Psoas muscle (tissue), 7 donors: ENCODE measurements at regions not wholly inside any gene's neighbourhood (a gene's known extent, or its start where the extent isn't known, plus 50 kb on each side); places are given as distances from the start of the nearest gene placed in this dataset.

Experiments
- ATAC-seq, 4 donors: fragments of 200-7000 bp; cut with Tn5 transposase; one replicate each; pipeline ENCODE4 v1.9.1; 2020; ENCODE audit warnings: moderate library complexity in 3 of 4, mild to moderate bottlenecking in 2 of 4
- DNase-seq, 2 donors: peaks; one replicate each; pipeline ENCODE4 v3.0.0-alpha.2; 2020
- H3K27ac ChIP-seq: fragments of 200-600 bp; one replicate; pipeline ENCODE4 v1.8.0; 2022
- H3K27me3 ChIP-seq, 3 donors: fragments of 200-600 bp in 1 of 3; one replicate each; pipeline versions ENCODE4 v1.6.1 to v1.8.0; 2013 to 2022; ENCODE audit warnings: low read length in 2 of 3, mild to moderate bottlenecking in 2 of 3, moderate library complexity in 1 of 3; ENCODE audit not compliant: insufficient read depth in 3 of 3
- H3K36me3 ChIP-seq, 2 donors: fragments of 200-600 bp in 1 of 2; one replicate each; pipeline versions ENCODE4 v1.6.1 to v1.8.0; 2013 to 2022; ENCODE audit warnings: low read depth in 1 of 2, mild to moderate bottlenecking in 1 of 2, moderate library complexity in 1 of 2; ENCODE audit not compliant: insufficient read depth in 1 of 2
- H3K4me1 ChIP-seq: fragments of 200-600 bp; one replicate; pipeline ENCODE4 v1.8.0; 2022
- H3K4me3 ChIP-seq: fragments of 200-600 bp; one replicate; pipeline ENCODE4 v1.8.0; 2022; ENCODE audit warnings: mild to moderate bottlenecking
- H3K9me3 ChIP-seq: fragments of 200-600 bp; one replicate; pipeline ENCODE4 v1.8.0; 2022
- WGBS, 3 donors: extraction: QIAGEN DNeasy Blood & Tissue Kit; methylation state at CpG; one replicate each; pipeline versions ENCODE4 v1.1.6 to v1.1.7; 2013; 5-methylcytosine and 5-hydroxymethylcytosine counted together
- intact Hi-C, 2 donors: fragments of 100-400 bp; cut with DNase I; formaldehyde crosslinking; loops; one replicate each; pipeline versions ENCODE4 v1.11.0 to v1.14.2; 2022
- TF ChIP-seq, protein P1 (sequence below): fragments of 200-600 bp; IDR thresholded peaks from one replicate; pipeline ENCODE4 v1.8.0; 2022; ENCODE audit warnings: antibody characterized with exemption
- donor health status: healthy with polysubstance abuse.
- donor health status: DM: no; HTN: no; CAD: no; lungs with moderate emphysema.
- donor health status: Bipolar disorder and iron deficiency.
- donor health status: healthy.
- donor health status: DM: yes; HTN: yes; CAD: no.
- donor health status: DM: no; HTN: no; CAD: no.
- donor health status: DM: yes; HTN: yes; CAD: no.

DNA sequence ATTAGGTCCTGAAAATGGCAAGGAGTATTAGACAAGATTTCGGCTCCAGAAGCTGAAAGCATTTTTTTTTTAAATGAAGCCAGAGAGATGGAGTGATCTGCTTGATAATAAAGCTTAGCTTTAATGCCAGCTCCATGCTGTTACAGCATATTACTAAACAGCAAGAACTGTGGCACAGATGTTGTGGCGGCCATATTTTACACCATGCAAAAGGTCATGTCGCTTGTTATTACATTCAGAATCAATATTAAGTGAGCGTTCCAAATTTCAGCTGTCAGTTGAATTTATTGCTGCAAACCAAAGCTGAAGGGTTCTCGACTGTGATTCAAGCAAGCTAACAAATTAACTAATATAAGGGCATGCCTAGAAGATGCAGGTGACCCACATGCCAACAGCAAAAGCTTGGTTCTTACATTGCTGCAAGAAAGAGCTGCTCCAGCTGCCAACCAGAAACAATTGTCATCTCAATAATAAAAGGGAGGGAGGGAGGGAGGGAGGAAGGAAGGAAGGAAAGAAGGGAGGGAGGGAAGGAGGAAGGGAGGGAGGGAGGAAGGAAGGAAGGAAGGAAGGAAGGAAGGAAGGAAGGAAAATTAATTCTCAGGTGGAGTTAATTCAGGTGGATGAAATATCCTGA, 517.7 kb upstream of the WWC1 start:
- H3K36me3 ChIP-seq = no peaks in the 10 kb centered on the region
- ATAC-seq (no peak), DNase-seq (no peak)
- H3K4me1 ChIP-seq = no peaks in the 10 kb centered on the region
- TF ChIP-seq, protein P1, sequence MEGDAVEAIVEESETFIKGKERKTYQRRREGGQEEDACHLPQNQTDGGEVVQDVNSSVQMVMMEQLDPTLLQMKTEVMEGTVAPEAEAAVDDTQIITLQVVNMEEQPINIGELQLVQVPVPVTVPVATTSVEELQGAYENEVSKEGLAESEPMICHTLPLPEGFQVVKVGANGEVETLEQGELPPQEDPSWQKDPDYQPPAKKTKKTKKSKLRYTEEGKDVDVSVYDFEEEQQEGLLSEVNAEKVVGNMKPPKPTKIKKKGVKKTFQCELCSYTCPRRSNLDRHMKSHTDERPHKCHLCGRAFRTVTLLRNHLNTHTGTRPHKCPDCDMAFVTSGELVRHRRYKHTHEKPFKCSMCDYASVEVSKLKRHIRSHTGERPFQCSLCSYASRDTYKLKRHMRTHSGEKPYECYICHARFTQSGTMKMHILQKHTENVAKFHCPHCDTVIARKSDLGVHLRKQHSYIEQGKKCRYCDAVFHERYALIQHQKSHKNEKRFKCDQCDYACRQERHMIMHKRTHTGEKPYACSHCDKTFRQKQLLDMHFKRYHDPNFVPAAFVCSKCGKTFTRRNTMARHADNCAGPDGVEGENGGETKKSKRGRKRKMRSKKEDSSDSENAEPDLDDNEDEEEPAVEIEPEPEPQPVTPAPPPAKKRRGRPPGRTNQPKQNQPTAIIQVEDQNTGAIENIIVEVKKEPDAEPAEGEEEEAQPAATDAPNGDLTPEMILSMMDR = no peak
- 31 to 49% (median 34%) methylated on average over 5 of the region's 5 CpGs for WGBS, 3 donors
- no peak overlapping the region for H3K27ac ChIP-seq
- no peak overlapping the region for H3K4me3 ChIP-seq
- H3K27me3 ChIP-seq = no peaks in the 10 kb centered on the region
- intact Hi-C loops = no loop called here
- no peaks in the 10 kb centered on the region for H3K9me3 ChIP-seq

DNA sequence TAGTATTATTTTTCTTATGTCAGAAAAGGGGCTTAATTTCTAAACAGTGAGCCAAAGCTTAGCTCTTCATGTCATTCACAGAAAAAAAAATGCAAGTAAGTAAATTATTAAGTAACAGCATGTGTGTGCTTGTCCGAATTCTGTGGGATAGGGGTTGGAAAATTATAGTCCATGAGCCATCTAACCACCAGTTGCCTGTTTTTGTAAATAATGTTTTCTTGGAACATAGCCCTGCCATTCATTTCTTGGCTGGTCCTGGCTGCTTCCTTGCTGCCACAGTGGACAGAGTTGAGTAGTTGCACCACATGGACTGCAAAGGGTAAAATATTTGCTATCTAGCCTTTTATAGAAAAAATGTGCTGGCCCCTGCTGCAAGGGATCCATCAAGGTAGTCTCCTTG, 513.7 kb upstream of the WWC1 start:
- no peaks in the 10 kb centered on the region for H3K27me3 ChIP-seq
- H3K27ac ChIP-seq = no peak overlapping the region
- no peak overlapping the region for H3K4me3 ChIP-seq
- no peaks in the 10 kb centered on the region for H3K4me1 ChIP-seq
- ATAC-seq (no peak), DNase-seq (no peak)
- no peaks in the 10 kb centered on the region for H3K9me3 ChIP-seq
- H3K36me3 ChIP-seq = no peaks in the 10 kb centered on the region
- intact Hi-C loops = no loop called here
- TF ChIP-seq, protein P1 = no peak
- WGBS, 3 donors = 24 to 58% (median 42%) methylated on average over 1 of the region's 1 CpG

DNA sequence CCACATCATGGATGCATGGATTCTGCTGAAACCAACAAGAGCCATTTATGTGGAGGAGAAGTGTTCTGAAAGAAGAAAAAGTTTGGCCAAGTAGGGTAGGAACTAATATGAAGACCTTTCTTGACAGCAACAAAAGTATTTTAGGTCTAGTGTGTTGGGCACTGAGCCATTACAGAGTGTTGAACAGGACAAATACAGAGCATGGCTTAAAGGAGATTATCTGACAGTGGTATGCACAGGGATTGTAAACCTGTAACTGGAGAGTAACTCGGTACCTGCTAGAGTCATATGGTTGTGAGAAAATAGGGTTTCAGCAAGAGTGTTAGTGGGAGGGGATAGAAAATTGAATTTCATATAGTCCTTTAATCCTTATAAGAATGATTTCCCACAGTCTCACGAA, 513.2 kb upstream of the WWC1 start:
- intact Hi-C loops = no loop called here
- no peaks in the 10 kb centered on the region for H3K27me3 ChIP-seq
- H3K27ac ChIP-seq = no peak overlapping the region
- no peak for DNase-seq
- no peak overlapping the region for H3K4me3 ChIP-seq
- no peaks in the 10 kb centered on the region for H3K36me3 ChIP-seq
- H3K4me1 ChIP-seq = no peaks in the 10 kb centered on the region
- no peaks in the 10 kb centered on the region for H3K9me3 ChIP-seq
- ATAC-seq = no peak
- 48 to 61% (median 56%) methylated on average over 2 of the region's 2 CpGs for WGBS, 3 donors
- TF ChIP-seq, protein P1 = no peak

- Histone ChIP-seq H3K27ac (no peak overlapping the region), H3K36me3 (no peaks in the 10 kb centered on the region), H3K4me1 (no peaks in the 10 kb centered on the region), H3K27me3 (no peaks in the 10 kb centered on the region), H3K4me3 (no peak overlapping the region), H3K9me3 (no peaks in the 10 kb centered on the region)
- WGBS, 3 donors = 64 to 78% (median 66%) methylated on average over 3 of the region's 3 CpGs
- no peak for ATAC-seq
- DNase-seq = no peak
- TF ChIP-seq, protein P1 = no peak
- intact Hi-C loops = no loop called here
Measured at GRCh38 chr5:167779644-167780043, 511.8 kb upstream of the WWC1 start.

GRCh38 chr5:167780177-167780576, 511.3 kb upstream of the WWC1 start:
- TF ChIP-seq, protein P1 = no peak
- Histone ChIP-seq H3K9me3 (no peaks in the 10 kb centered on the region), H3K4me3 (no peak overlapping the region), H3K4me1 (no peaks in the 10 kb centered on the region), H3K27ac (no peak overlapping the region), H3K27me3 (no peaks in the 10 kb centered on the region), H3K36me3 (no peaks in the 10 kb centered on the region)
- DNase-seq = no peak
- WGBS, 3 donors = 64 to 67% (median 64%) methylated on average over 6 of the region's 6 CpGs
- intact Hi-C loops = no loop called here
- no peak for ATAC-seq
